Esophagus (tissue), 2 donors: ENCODE measurements at regions not wholly inside any gene's neighbourhood (a gene's known extent, or its start where the extent isn't known, plus 50 kb on each side); places are given as distances from the start of the nearest gene placed in this dataset.

ENCODE experiments used
- H3K27ac ChIP-seq, 2 donors: one replicate each; pipeline ENCODE4 v1.5.1; 2013; ENCODE audit warnings: low read depth in 2 of 2, mild to moderate bottlenecking in 2 of 2, inconsistent platforms in 1 of 2, low read length in 1 of 2, moderate library complexity in 1 of 2
- H3K27me3 ChIP-seq, 2 donors: one replicate each; pipeline ENCODE4 v1.6.1; 2013; ENCODE audit warnings: low read length in 2 of 2, control low read depth in 1 of 2, mild to moderate bottlenecking in 1 of 2; ENCODE audit not compliant: insufficient read depth in 2 of 2, control insufficient read depth in 1 of 2
- H3K36me3 ChIP-seq, 2 donors: one replicate each; pipeline ENCODE4 v1.6.1; 2013; ENCODE audit warnings: low read length in 1 of 2; ENCODE audit not compliant: control insufficient read depth in 2 of 2, insufficient read depth in 2 of 2
- H3K4me1 ChIP-seq, 2 donors: one replicate each; pipeline ENCODE4 v1.6.1; 2013; ENCODE audit warnings: low read length in 1 of 2; ENCODE audit not compliant: control insufficient read depth in 2 of 2, insufficient read depth in 2 of 2
- H3K4me3 ChIP-seq, 2 donors: one replicate each; pipeline ENCODE4 v1.5.1; 2013; ENCODE audit warnings: low read length in 2 of 2, mild to moderate bottlenecking in 2 of 2, low read depth in 1 of 2, moderate library complexity in 1 of 2
- H3K9me3 ChIP-seq, 2 donors: one replicate each; pipeline ENCODE4 v1.6.1; 2013; ENCODE audit warnings: mild to moderate bottlenecking in 2 of 2, low read depth in 1 of 2, low read length in 1 of 2, moderate library complexity in 1 of 2; ENCODE audit not compliant: control insufficient read depth in 2 of 2, insufficient read depth in 1 of 2
- WGBS, 2 donors: extraction: QIAGEN DNeasy Blood & Tissue Kit; methylation state at CpG; one replicate each; pipeline ENCODE4 v1.1.7; 2013; 5-methylcytosine and 5-hydroxymethylcytosine counted together
- donor health status: healthy with polysubstance abuse.
- donor health status: Bipolar disorder and iron deficiency.

DNA sequence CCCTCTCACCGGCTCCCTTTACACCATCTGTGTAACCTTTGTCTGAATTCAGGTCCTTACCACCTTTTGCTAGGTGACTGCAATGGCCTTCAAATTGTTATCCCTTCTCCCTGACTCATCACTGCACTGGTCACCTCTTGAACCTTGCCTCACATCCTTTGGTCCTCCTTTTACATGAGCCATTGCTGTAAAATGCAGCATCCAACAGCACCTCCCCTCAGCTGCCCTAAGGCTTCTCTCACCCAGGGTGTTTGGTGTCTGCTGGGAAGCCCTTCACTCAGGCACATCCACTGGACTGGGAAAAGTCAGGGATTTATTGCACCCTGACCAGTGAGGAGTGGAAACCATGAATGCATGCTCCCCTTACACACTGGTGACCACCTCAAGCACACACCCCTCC, 192.5 kb upstream of the GATB start:
- no peaks in the 10 kb centered on the region for H3K36me3 ChIP-seq
- no peak overlapping the region for H3K4me3 ChIP-seq
- H3K27me3 ChIP-seq = no peaks in the 10 kb centered on the region
- 85 to 91% methylated on average over 1 of the region's 1 CpG for WGBS, 2 donors
- no peaks in the 10 kb centered on the region for H3K4me1 ChIP-seq
- no peak overlapping the region for H3K27ac ChIP-seq
- no peaks in the 10 kb centered on the region for H3K9me3 ChIP-seq

DNA sequence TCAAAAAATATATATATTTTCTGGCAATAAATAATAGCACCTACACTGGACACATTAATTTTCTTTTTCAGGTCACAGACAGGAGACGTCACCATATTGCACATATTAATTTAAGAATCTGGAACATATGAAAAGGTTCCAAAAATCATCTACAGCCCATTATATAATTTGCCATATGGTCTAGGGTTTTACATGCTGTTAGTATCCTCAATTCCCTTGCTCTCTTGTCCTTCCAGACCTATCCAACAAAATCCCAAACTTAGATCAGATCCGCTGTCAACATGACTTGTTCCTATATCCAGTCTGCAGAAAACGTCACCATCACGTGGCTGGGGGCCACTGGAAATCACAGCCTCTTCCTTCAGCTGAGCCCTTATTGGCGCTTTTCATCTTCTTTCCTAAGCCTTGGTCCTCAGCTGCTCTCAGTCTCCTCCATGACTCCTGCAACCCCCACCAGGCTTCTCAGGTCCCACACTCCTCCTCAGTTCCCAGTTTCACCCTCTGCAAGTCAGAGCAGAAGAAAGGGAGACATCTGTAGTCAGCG, 192.0 kb upstream of the GATB start:
- WGBS, 2 donors = 85 to 90% methylated on average over 6 of the region's 6 CpGs
- no peaks in the 10 kb centered on the region for H3K36me3 ChIP-seq
- no peak overlapping the region for H3K4me3 ChIP-seq
- no peaks in the 10 kb centered on the region for H3K27me3 ChIP-seq
- H3K9me3 ChIP-seq = no peaks in the 10 kb centered on the region
- no peaks in the 10 kb centered on the region for H3K4me1 ChIP-seq
- H3K27ac ChIP-seq = no peak overlapping the region

DNA sequence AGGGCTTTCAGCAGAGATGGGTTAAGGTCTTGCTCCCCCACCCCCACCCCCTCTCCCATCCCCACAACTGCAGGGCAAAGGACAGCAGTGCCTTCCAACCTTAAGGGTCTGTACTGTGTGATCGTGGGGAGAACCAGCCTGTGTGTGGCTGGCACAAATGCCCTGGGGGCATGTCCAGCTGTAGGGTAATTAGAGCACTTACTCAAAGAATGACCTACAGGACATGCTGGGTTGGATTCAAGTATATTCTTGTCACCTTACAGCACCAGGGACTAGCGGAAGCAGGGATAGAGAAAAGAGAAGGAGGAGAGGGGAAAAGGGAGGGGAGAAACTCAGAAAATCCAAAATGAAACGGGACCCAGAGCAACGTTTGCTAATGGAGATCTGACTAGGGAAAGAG, 191.3 kb upstream of the GATB start:
- H3K36me3 ChIP-seq = no peaks in the 10 kb centered on the region
- no peak overlapping the region for H3K27ac ChIP-seq
- H3K9me3 ChIP-seq = peaks cover 0 to 2% of the 10 kb centered on the region in 2 donors
- no peaks in the 10 kb centered on the region for H3K4me1 ChIP-seq
- H3K27me3 ChIP-seq = no peaks in the 10 kb centered on the region
- no peak overlapping the region for H3K4me3 ChIP-seq
- WGBS, 2 donors = 72 to 75% methylated on average over 4 of the region's 4 CpGs

DNA sequence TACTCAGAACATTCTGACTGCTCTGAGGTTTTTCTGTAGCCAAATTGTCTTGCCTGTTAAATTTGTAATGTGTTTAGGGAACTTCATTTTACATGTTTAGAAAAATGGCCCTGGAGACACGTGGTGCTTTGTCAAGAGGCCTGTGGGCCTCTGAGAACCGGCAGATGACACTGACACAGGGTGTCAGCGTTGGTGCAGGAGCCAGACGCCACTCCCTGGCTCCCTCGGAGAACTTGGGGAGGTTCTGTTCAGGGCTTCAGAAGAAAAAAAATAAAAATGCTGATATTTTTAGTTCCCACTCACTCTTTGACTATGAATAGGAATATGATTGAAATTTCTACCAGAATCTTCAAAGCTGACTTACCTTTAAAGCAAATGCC, 190.9 kb upstream of the GATB start:
- 57 to 63% methylated on average over 5 of the region's 5 CpGs for WGBS, 2 donors
- Histone ChIP-seq H3K27me3 (no peaks in the 10 kb centered on the region), H3K4me3 (no peak overlapping the region), H3K9me3 (peaks cover 0 to 6% of the 10 kb centered on the region in 2 donors), H3K27ac (no peak overlapping the region), H3K4me1 (no peaks in the 10 kb centered on the region), H3K36me3 (no peaks in the 10 kb centered on the region)

DNA sequence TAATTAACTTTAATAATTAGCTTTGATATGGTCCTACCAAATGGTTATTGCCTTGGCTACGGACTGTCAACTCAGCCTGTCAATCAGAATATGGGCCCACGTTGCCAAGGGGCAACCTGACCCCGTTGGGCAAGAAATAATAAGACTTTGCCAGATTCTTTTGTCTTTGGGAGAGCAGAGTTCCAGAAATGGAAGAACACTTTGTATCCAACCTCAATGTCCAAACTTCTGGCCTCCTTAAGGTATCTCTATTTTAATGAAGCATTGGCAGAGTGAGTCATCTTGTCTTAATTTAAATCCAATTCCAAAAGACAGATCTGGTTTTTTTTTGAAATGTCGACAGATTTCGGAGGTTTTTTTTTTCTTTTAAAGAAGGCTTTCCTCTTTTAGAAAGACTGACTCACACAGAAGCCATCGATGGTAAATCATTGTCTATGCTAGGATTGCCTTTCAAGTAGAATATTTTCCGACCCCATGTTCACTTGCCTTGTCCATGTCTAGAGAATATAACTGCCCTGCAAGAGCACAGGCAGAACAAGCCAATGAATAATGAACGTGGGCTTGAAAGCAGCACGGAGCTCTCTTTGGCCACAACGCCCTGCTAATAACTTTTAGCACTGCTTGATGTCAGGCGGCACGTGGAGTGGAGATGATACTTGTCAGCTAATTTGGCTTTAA, 190.3 kb upstream of the GATB start:
- H3K4me1 ChIP-seq = no peaks in the 10 kb centered on the region
- WGBS, 2 donors = 77 to 80% methylated on average over 12 of the region's 12 CpGs
- H3K36me3 ChIP-seq = no peaks in the 10 kb centered on the region
- H3K27ac ChIP-seq = no peak overlapping the region
- H3K9me3 ChIP-seq = peaks cover 0 to 6% of the 10 kb centered on the region in 2 donors
- H3K4me3 ChIP-seq = no peak overlapping the region
- H3K27me3 ChIP-seq = no peaks in the 10 kb centered on the region

DNA sequence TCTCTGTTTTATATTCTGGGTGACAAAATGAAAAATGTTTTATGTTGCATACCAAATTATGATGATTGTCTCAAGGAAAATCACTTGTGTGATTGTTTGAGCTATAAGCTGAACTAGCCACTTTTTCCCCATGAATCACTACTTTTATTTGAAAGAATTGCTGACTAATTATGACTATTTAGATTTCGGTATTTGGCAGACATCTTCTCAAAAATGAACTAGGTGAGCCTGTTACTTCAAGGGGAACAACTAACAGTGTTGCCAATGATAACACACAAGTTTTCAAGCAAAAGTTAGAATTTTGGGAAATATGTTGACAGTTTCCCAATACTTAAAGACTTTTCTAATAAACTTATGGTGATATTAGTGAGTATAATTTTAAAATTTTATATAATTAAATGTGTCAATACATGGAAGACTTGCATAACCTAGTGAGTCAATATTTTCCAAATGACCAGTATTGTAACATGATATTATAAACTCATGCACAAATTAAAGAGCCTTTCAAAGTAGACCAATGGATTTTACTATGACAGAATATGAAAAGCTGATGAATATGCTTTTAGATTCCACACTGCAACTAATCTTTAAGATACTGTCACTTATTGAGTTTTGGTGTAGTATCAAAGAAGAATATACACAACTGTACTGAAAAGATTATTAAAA, 187.7 kb upstream of the GATB start:
- no peaks in the 10 kb centered on the region for H3K36me3 ChIP-seq
- H3K4me1 ChIP-seq = no peaks in the 10 kb centered on the region
- H3K9me3 ChIP-seq = peaks cover 0 to 6% of the 10 kb centered on the region in 2 donors
- no peak overlapping the region for H3K4me3 ChIP-seq
- H3K27me3 ChIP-seq = no peaks in the 10 kb centered on the region
- H3K27ac ChIP-seq = no peak overlapping the region
- WGBS, 2 donors = 65 to 76% methylated on average over 1 of the region's 1 CpG

DNA sequence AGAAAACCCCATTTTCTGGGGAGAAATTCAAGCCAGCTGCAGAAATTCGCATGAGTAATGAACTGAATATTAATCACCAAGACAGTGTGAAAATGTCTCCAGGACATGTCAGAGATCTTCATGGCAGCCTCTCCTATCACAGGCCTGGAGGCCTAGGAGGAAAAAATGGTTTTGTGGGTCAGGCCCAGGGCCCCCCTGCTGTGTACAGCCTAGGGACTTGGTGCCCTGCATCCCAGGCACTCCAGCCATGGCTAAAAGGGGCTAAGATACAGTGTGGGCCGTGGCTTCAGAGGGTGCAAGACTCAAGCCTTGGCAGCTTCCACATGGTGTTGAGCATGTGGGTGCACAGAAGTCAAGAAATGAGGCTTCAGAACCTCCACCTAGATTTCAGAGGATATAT, 185.9 kb upstream of the GATB start:
- WGBS, 2 donors = 84 to 85% methylated on average over 2 of the region's 2 CpGs
- H3K27ac ChIP-seq = no peak overlapping the region
- no peaks in the 10 kb centered on the region for H3K36me3 ChIP-seq
- no peak overlapping the region for H3K4me3 ChIP-seq
- H3K4me1 ChIP-seq = no peaks in the 10 kb centered on the region
- peaks cover 0 to 6% of the 10 kb centered on the region in 2 donors for H3K9me3 ChIP-seq
- H3K27me3 ChIP-seq = no peaks in the 10 kb centered on the region

DNA sequence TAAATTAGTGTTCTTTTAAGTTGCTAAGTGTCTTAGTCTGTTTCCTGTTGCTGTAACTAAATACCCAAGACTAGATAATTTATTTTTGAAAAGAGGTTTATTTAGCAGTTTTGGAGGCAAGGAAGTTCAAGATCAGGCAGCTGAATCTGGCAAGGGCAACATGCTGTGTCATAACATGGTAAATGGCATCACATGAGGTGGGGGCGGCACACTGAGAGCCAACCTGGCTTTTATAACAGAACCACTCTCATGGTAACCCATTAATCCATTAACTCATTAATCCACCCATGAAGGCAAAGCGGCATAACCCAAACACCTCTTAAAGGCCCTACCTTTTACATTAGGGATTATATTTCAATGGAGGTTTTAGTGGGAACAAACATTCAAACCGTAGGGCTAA, 182.2 kb upstream of the GATB start:
- no peak overlapping the region for H3K27ac ChIP-seq
- H3K4me1 ChIP-seq = no peaks in the 10 kb centered on the region
- peaks cover 0 to 6% of the 10 kb centered on the region in 2 donors for H3K9me3 ChIP-seq
- H3K4me3 ChIP-seq = no peak overlapping the region
- H3K36me3 ChIP-seq = no peaks in the 10 kb centered on the region
- no peaks in the 10 kb centered on the region for H3K27me3 ChIP-seq
- WGBS, 2 donors = 62 to 63% methylated on average over 3 of the region's 3 CpGs

DNA sequence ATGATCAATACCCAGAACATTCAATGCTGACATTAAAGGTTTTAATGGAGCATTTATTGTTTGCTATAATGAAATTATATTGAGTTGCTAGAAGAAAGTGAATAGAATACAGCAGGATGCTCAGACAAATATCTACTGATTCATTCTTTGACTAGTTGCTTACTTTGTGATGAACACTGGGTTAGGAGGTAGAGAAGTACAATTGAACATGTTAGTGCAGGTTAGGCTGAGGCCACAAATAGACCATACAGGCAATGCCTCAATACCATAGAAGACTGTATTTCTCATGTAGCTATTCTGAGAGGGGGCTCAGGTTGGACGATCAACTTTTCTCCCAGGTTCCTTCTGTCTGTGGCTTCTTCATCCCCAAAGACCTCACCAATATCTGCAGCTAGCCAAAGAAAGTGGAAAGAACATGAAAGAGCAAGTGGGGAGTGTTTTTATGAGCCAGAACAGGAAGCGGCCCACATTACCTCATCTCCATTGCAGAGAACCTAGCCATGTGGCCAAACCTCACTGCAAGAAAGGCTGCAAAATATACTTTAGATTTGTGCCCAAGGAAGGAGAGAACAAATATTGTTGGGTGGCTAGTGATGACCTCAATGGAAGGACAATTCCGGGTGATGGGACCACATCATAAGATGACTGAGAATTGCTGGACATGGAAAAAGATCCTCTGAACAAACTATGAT, 180.3 kb upstream of the GATB start:
- Histone ChIP-seq H3K27me3 (no peaks in the 10 kb centered on the region), H3K4me1 (no peaks in the 10 kb centered on the region), H3K4me3 (no peak overlapping the region), H3K36me3 (no peaks in the 10 kb centered on the region), H3K9me3 (no peaks in the 10 kb centered on the region), H3K27ac (no peak overlapping the region)
- WGBS, 2 donors = 89 to 96% methylated on average over 3 of the region's 3 CpGs
